Astrocyte (in vitro differentiated cells and primary cell): ENCODE measurements at regions not wholly inside any gene's neighbourhood (a gene's known extent, or its start where the extent isn't known, plus 50 kb on each side); places are given as distances from the start of the nearest gene placed in this dataset.
"Not testable (repeated sequence)": the region's sequence is repeated elsewhere in the genome, so short reads cannot be mapped to it uniquely, and the experiment has no call there.

ENCODE experiments used
- DNase-seq: peaks from one replicate; pipeline ENCODE4 v3.0.0-alpha.2; 2010; ENCODE audit warnings: low read depth
- FAIRE-seq: peaks from 2 replicates; lab custom pipeline; 2011; peaks lifted over from hg19 to GRCh38; lab: Jason Lieb, UNC
- H2AFZ ChIP-seq: 2 replicates; pipeline ENCODE4 v1.6.0; 2012; ENCODE audit warnings: low read depth, low read length, inconsistent platforms
- H3K27ac ChIP-seq: 2 replicates; pipeline ENCODE4 v1.5.1; 2011; ENCODE audit warnings: low read depth, low read length, inconsistent platforms
- H3K27me3 ChIP-seq: 2 replicates; pipeline ENCODE4 v1.6.0; 2011; ENCODE audit warnings: low read length, inconsistent platforms; ENCODE audit not compliant: insufficient read depth
- H3K36me3 ChIP-seq: 2 replicates; pipeline ENCODE4 v1.5.1; 2011; ENCODE audit warnings: low read length, inconsistent platforms; ENCODE audit not compliant: insufficient read depth
- H3K4me1 ChIP-seq: 2 replicates; pipeline ENCODE4 v1.5.1; 2011; ENCODE audit warnings: low read length, inconsistent platforms; ENCODE audit not compliant: insufficient read depth
- H3K4me2 ChIP-seq: 2 replicates; pipeline ENCODE4 v1.6.0; 2012; ENCODE audit warnings: low read length, inconsistent platforms
- H3K4me3 ChIP-seq: 2 replicates; pipeline ENCODE4 v1.5.1; 2011; ENCODE audit warnings: low read depth, mild to moderate bottlenecking, low read length, inconsistent platforms; ENCODE audit not compliant: insufficient read depth
- H3K79me2 ChIP-seq: 2 replicates; pipeline ENCODE4 v1.6.0; 2012; ENCODE audit warnings: mild to moderate bottlenecking, low read length, inconsistent platforms; ENCODE audit not compliant: insufficient read depth
- H3K9ac ChIP-seq: 2 replicates; pipeline ENCODE4 v1.6.0; 2012; ENCODE audit warnings: mild to moderate bottlenecking, low read length, inconsistent platforms
- H3K9me3 ChIP-seq: 2 replicates; pipeline ENCODE4 v1.5.1; 2012; ENCODE audit warnings: low read depth, mild to moderate bottlenecking, low read length, inconsistent platforms; ENCODE audit not compliant: insufficient read depth
- H4K20me1 ChIP-seq: 2 replicates; pipeline ENCODE4 v1.6.0; 2012; ENCODE audit warnings: low read length, inconsistent platforms; ENCODE audit not compliant: insufficient read depth
- H3K27ac Mint-ChIP-seq: one replicate; pipeline ENCODE4 v1.8.0; 2021; ENCODE audit warnings: mild to moderate bottlenecking, mixed read lengths; ENCODE audit not compliant: unreplicated experiment
- H3K27me3 Mint-ChIP-seq: one replicate; pipeline ENCODE4 v1.8.0; 2021; ENCODE audit warnings: low read depth, mixed read lengths; ENCODE audit not compliant: unreplicated experiment
- H3K36me3 Mint-ChIP-seq: one replicate; pipeline ENCODE4 v1.8.0; 2021; ENCODE audit warnings: low read depth, mixed read lengths; ENCODE audit not compliant: unreplicated experiment
- H3K4me1 Mint-ChIP-seq: one replicate; pipeline ENCODE4 v1.8.0; 2021; ENCODE audit warnings: low read depth, mixed read lengths; ENCODE audit not compliant: unreplicated experiment
- H3K4me3 Mint-ChIP-seq: one replicate; pipeline ENCODE4 v1.8.0; 2021; ENCODE audit warnings: mild to moderate bottlenecking, moderate library complexity, mixed read lengths; ENCODE audit not compliant: unreplicated experiment
- H3K9me3 Mint-ChIP-seq: one replicate; pipeline ENCODE4 v1.8.0; 2021; ENCODE audit warnings: mild to moderate bottlenecking, mixed read lengths; ENCODE audit not compliant: unreplicated experiment
- CTCF ChIP-seq: IDR thresholded peaks from 2 replicates; pipeline ENCODE4 v1.5.1; 2011; ENCODE audit warnings: low read depth, mild to moderate bottlenecking, inconsistent platforms, low read length, moderate library complexity; ENCODE audit not compliant: insufficient read depth
- EZH2 ChIP-seq: IDR thresholded peaks from 2 replicates; pipeline ENCODE4 v1.6.1; 2012; ENCODE audit warnings: mild to moderate bottlenecking, low read length, inconsistent platforms; ENCODE audit not compliant: insufficient read depth

DNA sequence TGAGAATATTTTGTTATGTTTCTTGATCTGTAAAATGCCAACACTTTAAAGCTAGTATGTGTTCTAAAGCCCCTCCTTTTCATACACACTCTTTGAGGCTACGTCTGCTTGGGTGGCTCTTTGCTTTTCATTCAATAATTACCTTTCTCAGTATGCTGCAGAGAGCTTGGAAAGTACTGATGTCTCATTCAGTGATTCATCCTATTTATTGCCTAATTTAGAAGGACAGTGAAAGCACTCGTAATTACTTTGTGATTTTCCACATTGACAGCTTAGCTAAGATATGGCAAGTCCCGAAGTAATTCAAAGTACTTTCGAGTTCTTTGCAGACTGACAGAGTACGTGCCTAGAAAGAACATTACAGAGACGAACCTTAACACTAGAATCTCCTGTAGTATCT is 57.2 kb downstream of the BMP15 start:
- Histone ChIP-seq H3K9me3 (no peaks in the 10 kb centered on the region), H3K4me3 (no peak overlapping the region), H2AFZ (no peak overlapping the region), H3K27ac (no peak overlapping the region), H3K79me2 (no peaks in the 10 kb centered on the region), H3K36me3 (no peaks in the 10 kb centered on the region), H3K27me3 (no peaks in the 10 kb centered on the region), H3K4me1 (no peaks in the 10 kb centered on the region), H4K20me1 (no peaks in the 10 kb centered on the region), H3K9ac (no peak overlapping the region), H3K4me2 (no peak overlapping the region)
- TF ChIP-seq CTCF (no peak), EZH2 (no peak)
- H3K36me3 Mint-ChIP-seq, result no peaks in the 10 kb centered on the region
- no peaks in the 10 kb centered on the region for H3K9me3 Mint-ChIP-seq
- no peaks in the 10 kb centered on the region for H3K27me3 Mint-ChIP-seq
- H3K27ac Mint-ChIP-seq, result no peak overlapping the region
- FAIRE-seq (peak; percentile 90), DNase-seq (no peak)
- peaks cover 5% of the 10 kb centered on the region for H3K4me1 Mint-ChIP-seq
- H3K4me3 Mint-ChIP-seq, result no peak overlapping the region

DNA sequence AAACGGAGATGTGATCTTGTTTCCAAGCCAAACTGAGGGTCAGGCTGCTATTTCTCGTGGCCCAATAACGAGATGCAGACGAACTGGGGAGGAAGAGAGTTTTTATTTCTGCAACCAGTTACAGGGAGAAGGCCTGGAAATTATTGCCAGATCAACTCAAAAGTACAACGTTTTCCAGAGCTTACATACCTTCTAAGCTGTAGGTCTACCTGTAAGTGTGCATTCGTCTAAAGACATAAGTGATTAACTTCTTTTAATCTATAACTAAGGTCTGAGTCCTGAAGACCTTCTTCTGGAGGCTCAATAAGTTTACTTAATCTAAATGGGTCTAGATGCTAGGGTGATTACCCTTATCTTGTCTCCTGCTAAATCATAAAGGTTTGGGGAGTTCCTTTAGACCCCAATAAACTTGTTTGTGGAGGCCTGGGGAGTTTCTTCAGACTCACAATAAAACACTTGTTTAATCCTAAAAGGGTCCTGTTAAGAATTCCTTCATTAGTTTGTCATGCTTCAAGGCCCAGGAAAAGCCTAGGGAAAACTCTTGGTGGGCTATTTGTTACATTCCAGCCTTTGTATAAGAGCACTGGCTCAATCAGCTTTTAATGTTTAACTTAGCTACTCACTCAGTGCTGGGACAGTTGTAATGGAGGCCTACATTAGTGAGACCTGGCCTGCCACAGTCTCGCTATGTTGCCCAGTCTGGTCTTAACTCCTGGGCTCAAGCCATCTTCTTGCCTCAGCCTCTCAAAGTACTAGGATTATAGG is 58.5 kb downstream of the BMP15 start:
- H2AFZ ChIP-seq, H3K4me3 ChIP-seq, H3K9me3 ChIP-seq, H3K4me1 ChIP-seq, H3K9ac ChIP-seq, DNase-seq, H3K4me1 Mint-ChIP-seq, H3K4me2 ChIP-seq, H3K9me3 Mint-ChIP-seq, H3K36me3 Mint-ChIP-seq, H3K27ac ChIP-seq, H3K27ac Mint-ChIP-seq, H3K27me3 ChIP-seq, H4K20me1 ChIP-seq, H3K36me3 ChIP-seq, H3K79me2 ChIP-seq, H3K4me3 Mint-ChIP-seq, H3K27me3 Mint-ChIP-seq: not testable (repeated sequence)
- FAIRE-seq, result peak; percentile 47

DNA sequence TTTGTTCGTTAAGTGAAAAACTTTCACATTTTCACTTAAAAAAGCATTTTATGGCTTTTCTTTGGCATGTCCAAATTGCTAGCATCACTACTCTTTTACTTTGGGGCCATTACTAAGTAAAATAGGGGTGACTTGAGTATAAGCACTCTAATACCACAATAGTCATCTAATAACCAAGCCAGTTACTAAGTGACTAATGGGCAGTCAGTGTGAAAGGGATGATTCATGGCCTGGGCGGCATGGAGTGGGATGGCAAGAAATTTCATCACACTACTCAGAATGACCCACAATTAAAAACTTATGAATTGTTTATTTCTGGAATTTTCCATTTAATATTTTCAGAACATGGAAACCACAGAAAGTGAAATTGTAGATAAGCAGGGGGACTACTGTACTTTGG is 60.9 kb downstream of the BMP15 start:
- no peak for FAIRE-seq
- H3K36me3 ChIP-seq, result no peaks in the 10 kb centered on the region
- H3K79me2 ChIP-seq, result no peaks in the 10 kb centered on the region
- Mint-ChIP-seq H3K27me3 (no peaks in the 10 kb centered on the region), H3K27ac (peak overlapping the region; percentile 91), H3K36me3 (no peaks in the 10 kb centered on the region), H3K4me3 (no peak overlapping the region), H3K9me3 (no peaks in the 10 kb centered on the region), H3K4me1 (peaks cover 5% of the 10 kb centered on the region)
- H3K4me3 ChIP-seq, result no peak overlapping the region
- no peaks in the 10 kb centered on the region for H4K20me1 ChIP-seq
- no peak overlapping the region for H3K4me2 ChIP-seq
- DNase-seq, result peak; percentile 11
- no peaks in the 10 kb centered on the region for H3K4me1 ChIP-seq
- H3K9ac ChIP-seq, result no peak overlapping the region
- no peak for TF ChIP-seq CTCF
- TF ChIP-seq EZH2, result no peak
- H3K27ac ChIP-seq, result no peak overlapping the region
- no peaks in the 10 kb centered on the region for H3K27me3 ChIP-seq
- H2AFZ ChIP-seq, result no peak overlapping the region
- H3K9me3 ChIP-seq, result no peaks in the 10 kb centered on the region
